AML-193 (cell line): ENCODE measurements at regions not wholly inside any gene's neighbourhood (a gene's known extent, or its start where the extent isn't known, plus 50 kb on each side); places are given as distances from the start of the nearest gene placed in this dataset.

ENCODE experiments used
- DNase-seq, 2 experiments: peaks; one replicate each; lab custom pipeline; 2025; lab: John Stamatoyannopoulos, UW

DNA sequence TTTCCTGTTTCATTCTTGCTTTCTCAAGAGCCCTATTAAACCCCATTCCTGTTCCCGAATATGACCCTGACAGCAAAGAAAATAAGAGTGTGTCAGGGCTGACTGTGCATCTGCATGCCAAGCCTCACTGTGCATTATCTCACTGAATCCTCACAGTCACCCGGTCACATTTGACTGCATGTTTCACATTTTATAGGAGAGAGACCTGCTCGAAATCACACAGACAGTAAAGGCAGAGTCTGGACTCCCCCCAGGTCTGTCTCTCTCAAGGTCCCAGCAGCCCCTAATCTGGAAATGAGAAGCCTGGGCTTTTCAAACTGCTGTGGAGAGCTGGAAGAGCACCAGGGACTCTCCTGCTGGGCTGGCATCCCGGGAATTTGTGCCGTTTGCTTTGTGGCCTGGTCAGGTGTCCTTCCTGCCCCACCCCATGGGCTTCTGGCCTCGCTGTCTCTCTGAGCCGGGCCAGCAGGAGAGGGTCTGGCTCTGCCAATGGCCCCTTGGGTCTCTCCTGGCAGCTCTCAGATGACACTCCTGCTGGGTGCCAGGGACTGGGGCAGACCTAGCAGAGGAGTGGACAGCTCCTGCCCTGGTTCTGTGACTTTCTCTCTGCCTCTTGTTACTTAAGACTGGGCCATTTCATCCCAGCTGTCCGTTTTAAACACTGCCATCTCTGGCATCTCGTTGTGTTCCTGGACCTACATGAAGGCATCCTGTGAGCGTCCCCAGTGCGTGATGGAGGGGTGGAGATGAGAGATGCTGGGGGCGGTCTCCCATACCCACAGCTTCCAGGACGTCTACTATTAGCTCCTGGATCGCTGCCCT lies 173.6 kb downstream of the ARHGAP12 start:
- no peak for DNase-seq

GRCh38 chr10:31753681-31754080 lies 174.9 kb downstream of the ARHGAP12 start:
- DNase-seq = no peak

GRCh38 chr10:31752170-31752569 lies 176.5 kb downstream of the ARHGAP12 start:
- no peak for DNase-seq

DNA sequence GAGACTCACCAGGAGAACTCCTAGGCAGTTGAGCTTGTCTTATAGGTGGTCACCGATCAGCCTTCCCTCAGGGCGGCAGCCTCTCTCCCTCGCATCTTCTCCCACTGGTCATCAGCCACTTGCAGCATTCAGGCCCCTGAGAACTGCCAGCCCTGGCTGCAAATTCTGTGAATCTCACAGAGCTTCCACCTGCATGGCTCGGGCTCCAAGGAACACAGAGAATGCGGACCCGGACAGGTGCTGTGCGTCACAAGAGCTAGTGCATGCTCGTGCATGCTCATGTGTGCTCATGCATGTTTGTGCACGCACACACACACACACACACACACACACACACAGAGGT lies 176.9 kb downstream of the ARHGAP12 start:
- DNase-seq = no peak

- peak; percentile 13 to 20 for DNase-seq
These were observed 177.4 kb downstream of the ARHGAP12 start for GRCh38 chr10:31751051-31751737.

GRCh38 chr10:31749981-31750840 lies 178.4 kb downstream of the ARHGAP12 start:
- no peak for DNase-seq

DNA sequence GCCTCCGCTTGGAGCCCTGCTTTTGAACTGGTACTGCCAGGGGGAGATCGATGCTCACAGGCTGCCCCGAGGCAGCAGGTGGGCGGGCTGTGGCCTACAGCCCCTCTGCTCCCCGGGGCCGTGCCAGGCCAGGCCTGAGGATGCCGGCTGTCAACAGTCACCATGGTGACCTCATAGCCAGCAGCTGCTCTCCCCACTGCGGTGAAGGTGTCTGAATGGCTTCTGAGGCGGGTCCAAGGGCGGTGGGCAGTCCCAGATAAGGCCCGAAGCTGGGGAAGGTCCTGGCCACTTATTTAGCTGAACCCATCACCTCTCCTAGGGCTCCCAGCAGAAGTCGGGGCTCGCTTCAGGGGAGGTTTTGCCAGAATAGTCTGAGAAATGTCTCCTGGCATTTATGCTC lies 179.3 kb downstream of the ARHGAP12 start:
- DNase-seq = no peak

- no peak for DNase-seq
These were observed 182.8 kb downstream of the ARHGAP12 start for GRCh38 chr10:31745612-31746376.

DNA sequence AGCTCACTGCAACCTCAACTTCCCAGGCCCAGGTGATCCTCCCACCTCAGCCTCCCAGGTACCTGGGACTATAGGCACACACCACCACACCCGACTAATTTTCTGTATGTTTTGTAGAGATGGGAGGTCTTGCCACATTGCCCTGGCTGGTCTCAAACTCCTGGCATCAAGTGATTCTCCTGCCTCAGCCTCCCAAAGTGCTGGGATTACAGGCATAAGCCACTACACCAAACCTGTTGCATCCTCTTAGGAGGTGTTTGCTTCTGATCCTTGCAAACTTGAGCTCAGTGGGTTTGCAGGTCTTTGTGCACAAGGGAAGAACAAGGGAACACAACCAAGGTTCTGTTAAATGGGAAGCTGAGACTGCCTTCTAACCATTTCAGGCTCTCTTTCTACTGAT lies 184.6 kb downstream of the ARHGAP12 start:
- no peak for DNase-seq

- DNase-seq = no peak
These were observed 186.4 kb downstream of the ARHGAP12 start for GRCh38 chr10:31742255-31742654.

DNA sequence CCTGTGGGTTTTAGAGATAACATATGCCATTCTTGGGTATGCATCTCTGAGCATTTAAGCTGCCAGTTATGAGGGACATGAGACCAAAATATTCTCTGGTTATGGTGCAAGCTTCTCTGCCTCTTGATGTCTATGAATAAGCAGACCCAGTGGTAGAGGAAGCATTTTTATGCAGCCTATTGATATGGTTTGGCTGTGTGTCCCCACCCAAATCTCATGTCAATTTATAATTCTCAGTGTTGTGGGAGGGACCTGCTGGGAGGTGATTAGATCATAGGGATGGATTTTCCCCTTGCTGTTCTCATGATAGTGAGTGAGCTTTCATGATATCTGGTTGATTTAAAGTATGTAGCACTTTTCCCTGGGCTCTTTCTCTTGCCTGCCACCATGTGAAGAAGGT lies 187.2 kb downstream of the ARHGAP12 start:
- DNase-seq = no peak

DNA sequence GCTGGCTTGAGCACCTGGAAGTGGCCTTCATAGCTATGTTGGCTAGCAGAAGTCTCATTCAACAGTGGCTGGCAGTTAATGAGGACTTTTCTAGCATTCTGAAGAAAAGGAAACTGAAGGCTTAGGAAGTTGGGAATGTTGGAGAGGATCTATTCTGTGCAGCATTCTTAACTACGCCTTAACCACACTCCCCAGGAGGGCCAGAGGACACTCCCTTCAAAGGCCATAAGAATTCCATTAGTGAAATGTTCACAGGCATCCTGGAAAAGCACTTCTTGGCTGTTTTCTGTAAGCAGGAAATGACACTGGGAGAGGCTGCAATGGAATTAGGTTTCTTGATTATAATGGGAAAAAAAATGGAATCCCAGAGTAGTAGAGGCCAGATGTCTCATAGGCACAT lies 188.9 kb downstream of the ARHGAP12 start:
- DNase-seq = no peak

DNA sequence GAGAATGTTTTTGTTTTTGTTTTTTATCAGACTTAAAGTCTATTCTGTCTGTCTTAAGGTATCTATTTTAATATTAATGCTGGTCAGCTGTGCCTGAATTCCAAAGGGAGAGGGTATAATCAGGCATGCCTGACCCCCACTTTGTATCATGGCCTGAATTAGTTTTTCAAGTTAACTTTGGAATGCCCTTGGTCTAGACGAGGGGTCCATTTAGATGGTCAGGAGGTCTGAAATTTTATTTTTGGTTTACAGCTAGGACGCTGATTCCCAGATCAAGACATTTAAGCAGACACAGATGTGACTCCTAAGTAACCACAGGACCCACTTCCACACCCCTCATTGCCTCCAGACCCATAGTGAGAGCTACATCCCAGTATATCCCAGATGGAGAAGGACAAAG lies 189.5 kb downstream of the ARHGAP12 start:
- DNase-seq = no peak

DNA sequence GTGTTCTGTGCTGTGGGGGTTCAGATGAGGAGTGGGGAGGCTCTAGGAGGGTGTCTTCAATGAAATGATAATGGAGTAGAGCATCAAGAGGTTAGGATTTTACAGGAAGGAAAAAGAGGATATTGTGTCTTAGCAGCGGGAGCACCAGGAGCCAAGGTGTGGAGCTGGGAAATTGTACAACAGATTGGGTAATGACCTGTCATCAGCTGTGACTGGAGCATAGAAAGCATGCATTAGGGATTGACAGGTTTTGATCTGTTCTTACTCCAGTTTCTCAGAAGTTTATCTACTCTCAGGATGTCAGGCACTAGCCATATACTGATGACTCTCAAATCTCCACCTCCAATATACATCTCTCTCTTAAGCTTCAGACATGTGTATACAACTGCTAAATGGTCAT lies 196.9 kb downstream of the ARHGAP12 start:
- no peak for DNase-seq

DNA sequence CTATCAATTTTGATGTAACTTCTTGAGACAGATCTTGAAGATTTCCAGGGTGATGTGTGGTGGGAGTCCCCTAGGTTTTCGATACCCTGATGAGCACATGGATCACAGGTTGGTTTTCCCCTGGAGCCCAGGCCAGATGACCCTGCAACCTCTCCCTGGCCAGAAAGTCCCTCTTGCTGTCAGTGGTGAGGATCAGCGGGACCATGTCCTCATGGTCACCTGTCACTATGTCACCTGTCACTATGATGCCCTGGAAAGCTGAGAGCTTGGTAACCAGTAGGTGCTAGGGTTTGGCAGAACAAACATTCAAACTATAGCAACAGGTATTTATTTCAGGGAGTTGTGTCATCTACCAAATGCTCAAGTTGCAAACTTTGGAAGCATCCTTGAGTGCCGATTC lies 197.9 kb downstream of the ARHGAP12 start:
- no peak for DNase-seq

DNA sequence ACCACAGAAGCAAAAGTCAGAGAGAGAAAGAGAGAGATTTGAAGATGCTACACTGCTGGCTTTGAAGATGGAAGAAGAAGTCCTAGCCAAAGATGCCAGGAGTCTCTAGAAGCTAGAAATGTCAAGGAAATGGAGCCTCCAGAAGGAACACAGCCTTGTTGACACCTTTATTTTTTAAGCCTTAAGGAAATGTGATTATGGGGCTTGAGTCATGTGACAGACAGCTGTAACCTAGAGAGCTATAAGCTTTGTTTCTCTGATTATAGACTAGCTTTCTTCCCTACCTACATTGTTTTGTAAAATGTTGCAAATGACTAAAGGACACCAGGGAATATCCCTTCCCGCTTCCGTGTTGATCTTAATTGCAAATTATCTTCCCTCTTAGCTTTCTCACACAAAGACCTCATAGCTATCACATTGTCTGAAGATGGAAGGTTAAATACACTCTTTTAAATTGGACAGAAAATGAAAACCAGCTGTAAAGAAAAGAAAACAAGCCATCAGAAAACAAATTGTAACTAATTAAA lies 199.9 kb downstream of the ARHGAP12 start:
- DNase-seq = no peak

DNA sequence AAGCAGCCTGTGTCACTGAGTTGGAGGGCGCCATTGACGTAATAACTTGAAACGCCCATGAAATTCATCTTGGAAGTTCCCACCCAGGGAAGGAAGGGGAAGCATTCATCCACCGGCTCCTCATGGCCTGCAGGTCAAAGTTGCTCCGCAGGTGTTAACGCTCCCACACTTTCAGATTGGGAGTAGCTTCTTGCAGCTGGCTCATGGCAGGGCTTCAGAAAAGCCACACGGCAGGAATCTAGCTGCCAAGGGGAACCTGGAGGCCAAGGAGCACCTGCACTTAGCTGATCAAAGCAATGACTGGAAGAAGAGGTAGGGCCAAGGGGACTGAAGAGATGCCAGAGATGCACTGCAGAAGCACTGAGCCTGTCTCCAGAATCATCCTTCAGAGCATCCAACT lies 203.2 kb downstream of the ARHGAP12 start:
- DNase-seq = no peak

GRCh38 chr10:31724296-31724695 lies 204.3 kb downstream of the ARHGAP12 start:
- DNase-seq = no peak

- no peak for DNase-seq
These were observed 205.4 kb downstream of the ARHGAP12 start for GRCh38 chr10:31723106-31723750.

GRCh38 chr10:31721096-31721495 lies 207.5 kb downstream of the ARHGAP12 start:
- DNase-seq = no peak

GRCh38 chr10:31720546-31720945 lies 208.1 kb downstream of the ARHGAP12 start:
- no peak for DNase-seq
